Endothelial cell (in vitro differentiated cells): ENCODE measurements at regions not wholly inside any gene's neighbourhood (a gene's known extent, or its start where the extent isn't known, plus 50 kb on each side); places are given as distances from the start of the nearest gene placed in this dataset.

Experiments used
- DNase-seq: peaks from one replicate; pipeline ENCODE4 v3.0.0; 2021; ENCODE audit warnings: low spot score
- H3K27ac Mint-ChIP-seq: one replicate; pipeline ENCODE4 v1.8.0; 2021; ENCODE audit warnings: mixed read lengths, inconsistent platforms; ENCODE audit not compliant: unreplicated experiment
- H3K27me3 Mint-ChIP-seq: one replicate; pipeline ENCODE4 v1.8.0; 2021; ENCODE audit warnings: mild to moderate bottlenecking, moderate library complexity, mixed read lengths, inconsistent platforms; ENCODE audit not compliant: unreplicated experiment
- H3K36me3 Mint-ChIP-seq: one replicate; pipeline ENCODE4 v1.8.0; 2021; ENCODE audit warnings: mild to moderate bottlenecking, low read depth, mixed read lengths, inconsistent platforms; ENCODE audit not compliant: unreplicated experiment
- H3K4me1 Mint-ChIP-seq: one replicate; pipeline ENCODE4 v1.8.0; 2021; ENCODE audit warnings: mild to moderate bottlenecking, mixed read lengths, inconsistent platforms; ENCODE audit not compliant: unreplicated experiment
- H3K4me3 Mint-ChIP-seq: one replicate; pipeline ENCODE4 v1.8.0; 2021; ENCODE audit warnings: mild to moderate bottlenecking, mixed read lengths, inconsistent platforms; ENCODE audit not compliant: unreplicated experiment
- H3K9me3 Mint-ChIP-seq: one replicate; pipeline ENCODE4 v1.8.0; 2021; ENCODE audit warnings: mixed read lengths, inconsistent platforms; ENCODE audit not compliant: unreplicated experiment
- TF ChIP-seq, protein P1 (sequence below): fragments of 200-600 bp; sonication (generic); IDR thresholded peaks from one replicate; pipeline ENCODE4 v1.5.0; 2021; ENCODE audit warnings: antibody characterized with exemption; ENCODE audit not compliant: unreplicated experiment

DNA sequence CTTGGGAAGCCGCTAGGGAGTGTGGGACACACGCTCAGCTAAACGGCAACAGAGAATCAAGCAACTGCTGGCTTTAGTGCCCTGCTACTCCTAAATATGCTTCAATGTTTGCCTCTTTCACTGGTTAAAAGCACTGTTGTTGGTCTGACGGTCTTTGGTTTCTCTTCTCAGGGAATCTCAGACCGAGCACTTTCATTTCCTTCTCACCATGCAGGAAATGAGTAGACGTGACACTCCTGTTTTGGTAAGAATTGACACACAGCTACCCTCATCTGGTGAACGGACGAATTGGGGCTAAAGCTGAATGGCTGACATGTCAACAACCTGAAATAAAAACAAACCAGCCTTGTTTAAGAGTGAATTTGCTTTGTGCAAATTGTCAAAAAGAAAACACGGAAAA lies 57.5 kb upstream of the PIWIL1 start:
- DNase-seq, result no peak
- TF ChIP-seq, protein P1, sequence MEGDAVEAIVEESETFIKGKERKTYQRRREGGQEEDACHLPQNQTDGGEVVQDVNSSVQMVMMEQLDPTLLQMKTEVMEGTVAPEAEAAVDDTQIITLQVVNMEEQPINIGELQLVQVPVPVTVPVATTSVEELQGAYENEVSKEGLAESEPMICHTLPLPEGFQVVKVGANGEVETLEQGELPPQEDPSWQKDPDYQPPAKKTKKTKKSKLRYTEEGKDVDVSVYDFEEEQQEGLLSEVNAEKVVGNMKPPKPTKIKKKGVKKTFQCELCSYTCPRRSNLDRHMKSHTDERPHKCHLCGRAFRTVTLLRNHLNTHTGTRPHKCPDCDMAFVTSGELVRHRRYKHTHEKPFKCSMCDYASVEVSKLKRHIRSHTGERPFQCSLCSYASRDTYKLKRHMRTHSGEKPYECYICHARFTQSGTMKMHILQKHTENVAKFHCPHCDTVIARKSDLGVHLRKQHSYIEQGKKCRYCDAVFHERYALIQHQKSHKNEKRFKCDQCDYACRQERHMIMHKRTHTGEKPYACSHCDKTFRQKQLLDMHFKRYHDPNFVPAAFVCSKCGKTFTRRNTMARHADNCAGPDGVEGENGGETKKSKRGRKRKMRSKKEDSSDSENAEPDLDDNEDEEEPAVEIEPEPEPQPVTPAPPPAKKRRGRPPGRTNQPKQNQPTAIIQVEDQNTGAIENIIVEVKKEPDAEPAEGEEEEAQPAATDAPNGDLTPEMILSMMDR, result no peak
- Mint-ChIP-seq H3K27me3 (peaks cover 2% of the 10 kb centered on the region), H3K36me3 (peaks cover 11% of the 10 kb centered on the region), H3K27ac (no peak overlapping the region), H3K4me3 (no peak overlapping the region), H3K9me3 (peaks cover 45% of the 10 kb centered on the region), H3K4me1 (no peaks in the 10 kb centered on the region)

DNA sequence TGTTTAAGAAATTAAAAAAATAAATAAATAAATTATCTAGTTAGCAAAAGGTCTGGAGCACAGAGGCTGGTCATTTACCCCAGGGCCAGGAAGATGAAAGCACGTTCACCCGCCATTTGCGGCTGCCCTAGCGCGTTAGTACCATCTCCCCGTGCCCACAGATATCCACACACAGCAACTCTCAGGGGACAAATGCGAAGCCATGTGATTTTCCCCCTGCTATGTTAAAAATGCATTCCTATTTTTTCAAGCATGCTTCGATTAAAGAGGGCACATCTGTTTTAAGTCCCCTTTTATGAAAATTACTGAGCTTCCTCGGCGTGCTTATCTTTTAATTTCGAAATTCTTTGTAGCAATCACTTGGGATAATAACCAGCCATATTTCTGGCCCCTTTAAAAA lies 56.9 kb upstream of the PIWIL1 start:
- Mint-ChIP-seq H3K36me3 (peaks cover 11% of the 10 kb centered on the region), H3K4me1 (no peaks in the 10 kb centered on the region), H3K27ac (no peak overlapping the region), H3K4me3 (no peak overlapping the region), H3K27me3 (peaks cover 2% of the 10 kb centered on the region), H3K9me3 (peaks cover 45% of the 10 kb centered on the region)
- no peak for DNase-seq
- TF ChIP-seq, protein P1, result no peak

DNA sequence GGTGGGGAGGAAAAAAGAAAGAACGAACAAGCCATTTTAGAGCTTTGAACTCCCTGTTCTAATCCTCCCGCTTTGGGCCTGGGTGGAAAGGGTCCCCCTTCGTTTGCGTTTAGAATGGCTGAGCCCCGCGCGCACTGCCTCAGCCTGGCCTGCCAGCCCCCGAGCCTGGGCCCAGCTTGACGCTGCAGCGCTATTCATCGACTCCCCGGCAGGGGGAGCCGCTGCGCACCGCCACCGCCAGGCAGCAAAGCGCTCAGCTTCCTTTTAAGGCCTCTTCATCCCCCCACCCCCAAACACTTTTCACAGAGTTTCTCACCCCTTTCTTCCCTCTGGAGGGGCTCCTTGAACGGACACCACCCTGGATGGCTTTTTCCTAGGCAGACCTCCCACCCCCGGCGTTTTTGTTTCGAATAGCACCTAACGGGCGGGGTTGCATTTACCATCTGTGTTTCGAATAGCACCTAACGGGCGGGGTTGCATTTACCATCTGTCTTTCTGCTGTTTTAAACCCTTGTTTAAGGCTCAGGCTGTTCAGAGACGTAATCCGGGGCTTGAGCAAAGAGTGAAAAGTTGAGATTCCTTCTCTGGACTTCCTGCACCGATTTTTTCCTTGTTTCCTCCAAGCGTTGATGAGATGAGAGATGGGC lies 56.4 kb upstream of the PIWIL1 start:
- peaks cover 11% of the 10 kb centered on the region for H3K36me3 Mint-ChIP-seq
- peaks cover 2% of the 10 kb centered on the region for H3K27me3 Mint-ChIP-seq
- peaks cover 50% of the 10 kb centered on the region for H3K9me3 Mint-ChIP-seq
- TF ChIP-seq, protein P1, result no peak
- DNase-seq, result no peak
- H3K4me3 Mint-ChIP-seq, result no peak overlapping the region
- no peaks in the 10 kb centered on the region for H3K4me1 Mint-ChIP-seq
- no peak overlapping the region for H3K27ac Mint-ChIP-seq

DNA sequence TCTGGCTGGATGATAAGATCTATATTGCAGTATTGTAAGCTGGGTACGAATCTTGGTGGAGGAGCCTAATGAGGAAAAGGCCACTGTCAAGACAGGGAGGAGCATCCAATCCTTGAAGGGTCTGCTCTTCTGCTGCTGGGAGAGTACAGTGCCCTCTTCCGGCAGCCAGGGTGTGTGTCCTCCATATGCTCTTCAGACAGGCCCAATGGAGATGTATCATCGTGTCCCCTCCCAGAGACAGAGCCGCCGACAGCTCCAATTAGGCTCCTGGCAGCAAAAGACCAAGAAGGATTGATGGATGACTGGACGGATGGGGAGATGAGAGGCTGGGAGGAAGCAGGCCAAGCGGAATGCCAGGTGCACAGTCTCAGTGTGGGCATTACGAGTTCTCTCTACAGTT lies 51.6 kb upstream of the PIWIL1 start:
- Mint-ChIP-seq H3K27ac (no peak overlapping the region), H3K4me3 (no peak overlapping the region), H3K9me3 (peaks cover 51% of the 10 kb centered on the region), H3K36me3 (peaks cover 15% of the 10 kb centered on the region), H3K4me1 (no peaks in the 10 kb centered on the region), H3K27me3 (peaks cover 2% of the 10 kb centered on the region)
- DNase-seq, result no peak
- TF ChIP-seq, protein P1, result no peak

DNA sequence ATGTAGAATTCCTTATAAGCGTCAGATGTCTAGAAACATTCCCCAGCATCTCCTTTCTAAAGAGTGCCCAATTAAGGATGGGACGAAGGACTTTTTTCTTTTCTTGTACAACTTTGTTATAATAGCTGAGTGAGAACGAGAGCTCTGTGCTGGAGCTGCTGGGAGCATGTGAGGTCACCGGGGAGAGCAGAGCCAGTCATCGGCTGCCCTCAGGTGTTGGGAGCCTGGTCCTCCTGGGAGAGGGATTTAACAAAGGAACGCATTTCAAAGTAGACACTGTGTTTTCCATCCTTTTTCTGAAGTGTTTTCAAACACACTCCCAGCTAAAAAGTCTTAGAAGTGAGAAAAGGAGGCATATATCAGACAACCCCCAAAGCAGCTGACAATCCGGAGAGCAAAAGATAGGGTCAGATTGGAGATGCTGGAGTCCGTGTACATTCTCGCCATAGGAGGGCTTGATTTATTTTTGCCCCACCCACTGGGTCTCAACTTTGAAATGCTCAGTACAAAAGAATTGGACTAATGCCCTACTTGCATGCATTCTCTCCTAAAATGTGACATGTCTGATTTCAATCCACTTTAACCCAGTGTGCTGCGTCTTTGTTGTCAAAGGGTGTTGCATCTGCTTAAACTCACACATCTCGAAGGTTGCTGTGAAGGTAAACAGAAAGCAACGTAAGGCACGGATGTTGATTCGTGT lies 50.8 kb upstream of the PIWIL1 start:
- Mint-ChIP-seq H3K27me3 (peaks cover 2% of the 10 kb centered on the region), H3K4me3 (no peak overlapping the region), H3K9me3 (peaks cover 54% of the 10 kb centered on the region), H3K4me1 (no peaks in the 10 kb centered on the region), H3K27ac (no peak overlapping the region), H3K36me3 (peaks cover 16% of the 10 kb centered on the region)
- TF ChIP-seq, protein P1, result no peak
- DNase-seq, result no peak
